EL (cell line): ENCODE measurements at regions not wholly inside any gene's neighbourhood (a gene's known extent, or its start where the extent isn't known, plus 50 kb on each side); places are given as distances from the start of the nearest gene placed in this dataset.
"Not testable (repeated sequence)": the region's sequence is repeated elsewhere in the genome, so short reads cannot be mapped to it uniquely, and the experiment has no call there.

Experiments used
- DNase-seq: peaks from one replicate; pipeline ENCODE4 v3.0.0-alpha.2; 2016

DNA sequence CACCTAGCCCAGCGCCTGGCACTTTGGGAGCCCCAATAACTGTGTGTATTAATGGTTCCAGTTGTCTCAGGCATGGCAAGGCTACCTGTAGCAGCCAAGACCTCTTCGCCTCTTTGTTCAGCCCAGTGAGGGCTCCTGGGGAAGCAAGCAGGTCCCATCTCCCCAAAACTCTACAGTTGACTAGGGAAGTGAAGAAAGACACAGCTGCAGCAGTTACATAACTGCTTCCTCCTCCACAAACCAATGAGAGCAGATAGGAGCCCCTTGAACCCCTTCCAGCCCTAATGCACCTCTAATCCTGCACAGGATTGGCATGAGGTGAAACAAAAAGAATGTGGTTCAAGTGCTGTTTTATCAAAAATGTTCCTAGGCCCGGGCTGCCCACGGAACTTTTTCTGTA, 100.5 kb downstream of the SYF2 start:
- DNase-seq, result no peak

GRCh38 chr1:25130895-25131294, 101.4 kb downstream of the SYF2 start:
- no peak for DNase-seq

DNA sequence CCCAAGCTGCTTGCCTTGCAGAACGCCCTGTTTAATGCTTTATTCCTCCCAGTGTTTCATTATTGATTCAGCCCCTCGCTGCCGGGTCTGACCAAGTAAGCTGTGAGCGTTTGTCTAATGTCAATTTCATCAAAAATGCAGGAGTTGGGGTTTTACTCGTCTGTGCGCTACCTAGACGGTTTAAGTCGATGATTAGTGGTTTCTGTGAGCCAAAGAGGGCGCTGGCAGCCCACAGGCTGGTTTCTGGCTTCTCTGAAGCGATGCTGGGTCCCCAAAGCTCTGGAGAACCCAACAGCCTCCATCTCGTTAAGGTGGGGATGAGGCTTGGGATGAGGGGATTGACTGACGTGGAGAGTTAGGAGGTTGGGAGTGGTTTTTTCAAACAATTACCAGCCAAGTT, 102.9 kb downstream of the SYF2 start:
- no peak for DNase-seq

- DNase-seq, result peak; percentile 11
These were observed 104.1 kb downstream of the SYF2 start for GRCh38 chr1:25128121-25128621.

GRCh38 chr1:25126562-25126961, 105.7 kb downstream of the SYF2 start:
- DNase-seq, result no peak

- no peak for DNase-seq
These were observed 108.8 kb downstream of the SYF2 start for GRCh38 chr1:25123551-25123950.

DNA sequence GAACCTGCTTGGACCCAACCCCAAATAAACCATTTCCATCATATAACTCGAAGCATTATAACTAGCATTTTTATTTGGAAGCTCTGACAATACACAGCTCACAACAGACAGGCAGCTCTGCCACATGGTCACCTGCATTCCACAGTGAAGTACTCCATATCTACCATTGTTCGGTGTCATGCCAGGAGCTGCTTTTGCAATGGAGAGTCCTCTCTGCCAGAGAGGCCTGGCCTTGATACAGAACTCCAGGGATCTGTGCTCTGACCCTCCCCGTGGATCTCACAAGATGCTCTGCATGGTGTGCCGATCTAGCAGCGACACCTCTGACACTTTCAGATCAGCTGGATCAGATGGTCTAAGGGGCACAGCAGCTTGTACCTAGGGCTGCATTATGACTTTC, 109.6 kb downstream of the SYF2 start:
- DNase-seq, result no peak

DNA sequence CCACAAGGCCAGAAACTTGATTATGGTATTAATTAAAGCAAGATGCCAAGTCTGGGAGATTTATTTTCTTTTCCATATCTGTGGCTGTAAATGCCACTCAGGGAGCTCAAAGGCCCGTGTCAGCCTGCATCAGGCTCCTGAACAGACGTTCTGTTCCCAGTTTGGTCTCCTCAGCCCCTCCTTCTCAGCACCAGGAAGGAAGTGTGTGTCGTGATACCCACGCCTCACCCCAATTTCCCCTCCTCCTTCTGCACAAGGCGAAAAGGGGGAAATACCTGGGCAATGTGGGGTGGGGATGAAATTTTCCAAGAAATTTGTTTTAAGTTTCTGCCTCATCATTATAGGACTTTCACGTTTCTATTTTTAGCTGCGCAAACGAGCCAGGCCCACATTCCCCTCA, 112.0 kb downstream of the SYF2 start:
- DNase-seq, result no peak

DNA sequence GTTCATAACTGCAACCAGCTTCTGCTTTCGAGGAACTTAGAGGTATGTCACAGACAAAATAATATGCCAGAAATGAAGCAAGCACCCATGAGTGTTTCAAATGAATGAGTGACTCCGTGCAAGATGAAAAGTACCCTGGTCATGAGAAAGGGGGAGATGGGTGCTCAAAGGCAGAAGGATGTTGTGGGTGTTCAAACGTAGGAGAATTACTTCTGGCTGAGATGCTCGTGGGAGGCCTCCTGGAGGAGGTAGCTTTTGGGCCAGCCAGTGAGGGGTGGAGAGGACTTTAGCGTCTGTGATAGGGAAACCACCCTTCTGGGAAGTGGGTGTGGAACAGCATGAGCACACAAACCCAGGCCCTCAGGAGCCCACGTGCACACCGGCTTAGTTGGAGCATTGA, 113.8 kb downstream of the SYF2 start:
- no peak for DNase-seq

GRCh38 chr1:25117233-25117823, 115.0 kb downstream of the SYF2 start:
- no peak for DNase-seq

- no peak for DNase-seq
These were observed 115.5 kb downstream of the SYF2 start for GRCh38 chr1:25116832-25117231.

- not testable (repeated sequence) for DNase-seq
These were observed 116.2 kb downstream of the SYF2 start for GRCh38 chr1:25116117-25116516.

DNA sequence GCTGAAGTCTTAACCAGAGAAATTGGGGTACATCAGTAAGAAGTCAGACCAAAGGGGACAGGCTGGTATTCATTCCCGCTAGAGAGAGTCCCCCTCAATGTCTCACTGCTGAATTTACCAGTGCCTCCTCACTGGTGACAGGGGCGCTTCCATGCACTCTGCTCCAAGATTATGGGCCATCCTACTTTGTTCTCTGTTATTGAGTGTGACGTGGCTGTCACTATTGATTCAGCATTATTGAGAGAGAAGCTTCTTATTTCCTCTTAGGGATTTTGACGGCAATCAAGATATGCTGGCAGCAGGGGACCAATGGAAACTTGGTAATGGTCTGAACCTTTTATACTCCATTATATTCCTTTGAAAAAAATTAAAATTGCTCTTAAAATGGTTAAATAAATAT, 118.6 kb downstream of the SYF2 start:
- DNase-seq, result no peak

DNA sequence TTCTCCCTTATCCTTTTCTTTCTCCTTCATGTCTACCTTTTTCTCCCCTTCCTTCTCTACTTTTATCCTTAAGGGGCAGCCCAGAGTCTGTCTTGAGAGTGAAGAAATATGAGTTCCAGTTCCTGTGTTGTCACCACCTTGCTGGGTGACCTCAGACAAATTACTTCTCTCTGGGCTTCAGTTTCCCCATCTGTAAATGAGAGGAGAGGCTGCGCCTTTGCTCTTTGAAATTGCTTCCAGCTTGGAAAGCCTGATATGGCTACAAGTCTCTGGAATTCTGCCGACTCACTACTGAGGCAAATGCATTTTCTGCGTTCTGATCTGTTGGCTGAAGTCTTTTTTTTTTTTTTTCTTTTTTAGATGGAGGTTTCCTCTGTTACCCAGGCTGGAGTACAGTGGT, 119.2 kb downstream of the SYF2 start:
- no peak for DNase-seq

- no peak for DNase-seq
These were observed 119.9 kb downstream of the SYF2 start for GRCh38 chr1:25112400-25112799.

DNA sequence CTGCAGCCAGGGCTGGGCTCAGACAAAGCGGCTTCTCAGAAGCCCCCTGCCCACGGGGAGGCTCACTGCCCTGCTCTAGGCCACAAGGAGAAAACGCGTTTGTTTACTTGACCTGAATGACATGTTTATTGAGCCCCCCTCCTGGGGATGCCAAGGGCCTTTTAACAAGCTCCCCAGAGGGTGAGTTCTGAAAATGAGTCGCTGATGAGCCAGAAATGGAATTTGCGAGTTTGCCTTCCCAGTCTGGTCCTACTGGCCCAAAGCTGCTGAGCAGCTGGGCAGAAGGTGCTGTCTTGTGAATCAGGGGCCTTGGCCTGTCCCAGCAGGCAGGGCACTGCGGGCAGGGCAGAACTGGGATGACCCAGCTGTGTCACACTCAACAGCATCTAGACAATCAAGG, 120.6 kb downstream of the SYF2 start:
- peak; percentile 49 for DNase-seq

DNA sequence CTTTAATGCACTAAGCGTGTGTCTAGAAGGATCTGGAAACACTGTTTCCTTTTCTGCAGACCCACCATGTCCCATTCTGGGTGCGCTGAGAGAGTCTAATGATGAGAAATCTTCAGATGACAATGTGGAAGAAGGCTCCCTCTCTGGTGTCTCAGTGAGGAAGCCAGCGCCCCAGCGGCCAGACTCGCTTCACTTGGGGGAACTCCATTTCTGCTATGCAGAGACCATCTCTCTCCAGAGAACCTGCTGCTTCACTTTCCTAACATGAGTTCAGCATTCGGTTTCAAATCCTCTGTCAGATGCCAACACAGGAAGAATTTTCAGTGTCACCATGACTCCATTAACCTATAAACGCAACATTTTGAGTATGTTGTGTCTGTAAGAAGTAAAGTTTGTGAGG, 121.8 kb downstream of the SYF2 start:
- DNase-seq, result no peak

GRCh38 chr1:25110036-25110435, 122.3 kb downstream of the SYF2 start:
- DNase-seq, result no peak

GRCh38 chr1:25109531-25109951, 122.8 kb downstream of the SYF2 start:
- DNase-seq, result no peak

- DNase-seq, result peak; percentile 41
These were observed 124.7 kb downstream of the SYF2 start for GRCh38 chr1:25107643-25108010.

- no peak for DNase-seq
These were observed 125.2 kb downstream of the SYF2 start for GRCh38 chr1:25106976-25107642.

GRCh38 chr1:25106352-25106751, 126.0 kb downstream of the SYF2 start:
- DNase-seq, result no peak

DNA sequence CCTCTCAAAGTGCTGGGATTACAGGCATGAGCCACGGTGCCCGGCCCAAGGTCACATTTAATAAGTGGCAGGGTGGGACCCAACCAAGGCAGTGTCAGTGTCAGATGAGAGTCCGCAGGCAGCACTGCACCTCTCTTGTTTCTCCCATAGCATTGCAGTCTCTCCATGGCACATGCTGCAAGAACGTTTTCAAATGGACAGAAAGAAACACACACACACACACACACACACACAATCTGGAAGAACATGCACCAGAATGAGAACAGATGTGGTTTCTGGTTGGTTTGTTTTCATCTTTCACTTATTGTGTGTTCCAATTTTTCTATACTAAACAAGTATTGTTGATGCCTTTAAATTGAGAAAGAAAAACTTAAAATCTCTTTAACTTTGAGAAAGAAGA, 126.5 kb downstream of the SYF2 start:
- no peak for DNase-seq

DNA sequence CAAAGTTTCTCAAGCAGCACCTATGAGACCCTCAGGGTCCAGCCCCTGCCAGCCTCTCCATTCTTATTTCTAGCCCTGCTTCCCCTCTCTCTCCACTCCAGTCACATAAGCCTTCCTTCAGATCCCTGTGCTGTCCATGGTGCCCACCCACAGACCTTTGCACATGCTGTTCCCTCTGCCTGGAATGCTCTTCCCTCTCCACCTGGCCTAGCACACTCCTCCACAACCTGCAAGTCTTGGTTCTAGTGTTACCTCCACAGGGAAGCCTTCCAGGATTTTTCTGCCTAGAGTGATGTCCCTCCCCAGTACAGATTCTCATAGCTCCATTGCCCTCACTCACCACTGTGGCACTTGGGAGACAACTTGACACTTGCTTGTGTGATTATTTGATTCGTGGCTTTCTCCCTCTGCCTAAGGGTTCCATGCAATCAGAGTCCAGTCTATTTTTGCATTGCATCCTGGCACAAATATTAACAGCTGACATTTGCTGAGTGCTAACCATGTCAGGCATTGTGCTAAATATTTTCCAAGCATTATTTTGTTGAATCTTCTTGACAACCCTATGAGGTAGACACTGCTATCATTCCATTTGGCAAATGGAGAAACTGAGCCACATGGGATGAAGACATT, 127.3 kb downstream of the SYF2 start:
- DNase-seq, result no peak
